OCI-LY1 (cell line): ENCODE measurements at regions not wholly inside any gene's neighbourhood (a gene's known extent, or its start where the extent isn't known, plus 50 kb on each side); places are given as distances from the start of the nearest gene placed in this dataset.

Experiments used
- H2AFZ ChIP-seq: fragments of 200-600 bp; sonication (generic), shearing (Covaris generic); 2 replicates; pipeline ENCODE4 v1.6.0; 2014; ENCODE audit warnings: antibody characterized with exemption, mild to moderate bottlenecking, low read length
- H3F3A ChIP-seq: fragments of 200-600 bp; sonication (generic), shearing (Covaris generic); 2 replicates; pipeline ENCODE4 v1.6.0; 2014; ENCODE audit warnings: mild to moderate bottlenecking, antibody characterized with exemption, low read length, moderate library complexity; ENCODE audit not compliant: insufficient read depth
- H3K27ac ChIP-seq: fragments of 200-600 bp; sonication (generic); 2 replicates; pipeline ENCODE4 v1.5.1; 2014; ENCODE audit warnings: low read length, mixed run types, mild to moderate bottlenecking, low read depth; ENCODE audit not compliant: poor library complexity, severe bottlenecking
- H3K27me3 ChIP-seq: fragments of 200-600 bp; sonication (generic); 2 replicates; pipeline ENCODE4 v1.6.0; 2014; ENCODE audit warnings: antibody characterized with exemption, mild to moderate bottlenecking, low read length, moderate library complexity; ENCODE audit not compliant: insufficient read depth
- H3K36me3 ChIP-seq: fragments of 200-600 bp; sonication (generic); 2 replicates; pipeline ENCODE4 v1.6.1; 2014; ENCODE audit warnings: mild to moderate bottlenecking, antibody characterized with exemption, low read length, moderate library complexity, mixed read lengths; ENCODE audit not compliant: insufficient read depth
- H3K4me1 ChIP-seq: fragments of 200-600 bp; sonication (generic); 2 replicates; pipeline ENCODE4 v1.5.1; 2014; ENCODE audit warnings: mild to moderate bottlenecking, low read length, moderate library complexity; ENCODE audit not compliant: insufficient read depth, severe bottlenecking
- H3K4me2 ChIP-seq: fragments of 200-600 bp; sonication (generic), shearing (Covaris generic); 2 replicates; pipeline ENCODE4 v1.6.1; 2014; ENCODE audit warnings: low read length
- H3K4me3 ChIP-seq: fragments of 200-600 bp; sonication (generic); 2 replicates; pipeline ENCODE4 v1.5.1; 2014; ENCODE audit warnings: low read length, low read depth, mild to moderate bottlenecking, mixed read lengths; ENCODE audit not compliant: poor library complexity, severe bottlenecking
- H3K79me2 ChIP-seq: fragments of 200-600 bp; shearing (Covaris generic); 2 replicates; pipeline ENCODE4 v1.6.1; 2016; ENCODE audit warnings: mixed run types, low read length, mixed read lengths; ENCODE audit not compliant: insufficient read depth
- H3K9ac ChIP-seq: fragments of 200-600 bp; sonication (generic), shearing (Covaris generic); 2 replicates; pipeline ENCODE4 v1.6.1; 2014; ENCODE audit warnings: mild to moderate bottlenecking, low read length, mixed read lengths
- H3K9me2 ChIP-seq: fragments of 200-600 bp; sonication (generic), shearing (Covaris generic); 2 replicates; pipeline ENCODE4 v1.6.1; 2014; ENCODE audit warnings: low read depth, mild to moderate bottlenecking, low read length, mixed read lengths
- H3K9me3 ChIP-seq: fragments of 200-600 bp; shearing (Covaris generic); 2 replicates; pipeline ENCODE4 v1.6.1; 2014; ENCODE audit warnings: low read length, mixed read lengths
- H4K20me1 ChIP-seq: fragments of 200-600 bp; sonication (generic), shearing (Covaris generic); 2 replicates; pipeline ENCODE4 v1.6.0; 2016; ENCODE audit warnings: mild to moderate bottlenecking, low read length; ENCODE audit not compliant: insufficient read depth
- CTCF ChIP-seq: fragments of 200-600 bp; sonication (generic), shearing (Covaris generic); IDR thresholded peaks from 2 replicates; pipeline ENCODE4 v1.5.1; 2017; ENCODE audit warnings: mild to moderate bottlenecking, antibody characterized with exemption, low read length, moderate library complexity, mixed read lengths
- EZH2 ChIP-seq: fragments of 200-600 bp; sonication (generic), shearing (Covaris generic); IDR thresholded peaks from 2 replicates; pipeline ENCODE4 v1.8.0; 2017; ENCODE audit warnings: borderline replicate concordance, mixed run types, mild to moderate bottlenecking, antibody characterized with exemption, low read length, moderate library complexity, mixed read lengths

DNA sequence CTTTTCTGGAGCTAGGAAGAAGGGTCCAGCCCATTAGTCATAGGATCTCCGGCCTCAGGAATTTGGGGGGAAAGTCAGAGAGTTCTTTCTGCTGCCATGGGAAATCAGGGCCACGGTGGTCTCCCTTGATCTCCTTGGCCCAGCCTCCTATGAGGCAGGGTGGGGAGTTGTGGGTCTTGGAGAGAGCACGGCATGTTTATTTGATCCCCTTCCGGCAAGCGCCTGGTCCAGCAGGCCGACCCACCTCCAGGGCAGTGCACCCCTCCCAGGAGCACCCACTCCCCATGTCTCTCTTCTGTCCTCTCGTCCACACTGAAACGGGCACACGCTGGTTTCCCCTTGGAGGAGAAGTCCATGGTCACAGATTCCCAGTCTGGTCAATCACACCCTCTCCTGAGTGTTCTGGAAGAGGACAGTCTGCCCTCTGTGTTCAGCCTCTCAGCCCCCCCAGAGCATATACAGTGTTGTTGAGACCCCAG lies 464.6 kb upstream of the HS6ST1 start:
- Histone ChIP-seq H3K4me2 (no peak overlapping the region), H3F3A (no peaks in the 10 kb centered on the region), H3K4me1 (no peaks in the 10 kb centered on the region), H3K9ac (no peak overlapping the region), H4K20me1 (no peaks in the 10 kb centered on the region), H3K27ac (no peak overlapping the region), H2AFZ (no peak overlapping the region), H3K79me2 (no peaks in the 10 kb centered on the region), H3K36me3 (no peaks in the 10 kb centered on the region), H3K4me3 (no peak overlapping the region), H3K9me3 (no peaks in the 10 kb centered on the region), H3K9me2 (no peaks in the 10 kb centered on the region), H3K27me3 (no peaks in the 10 kb centered on the region)
- no peak for TF ChIP-seq EZH2
- TF ChIP-seq CTCF: no peak

GRCh38 chr2:128783896-128784295 lies 465.2 kb upstream of the HS6ST1 start:
- H4K20me1 ChIP-seq: no peaks in the 10 kb centered on the region
- H3K4me1 ChIP-seq: no peaks in the 10 kb centered on the region
- H3K27ac ChIP-seq: no peak overlapping the region
- no peaks in the 10 kb centered on the region for H3K36me3 ChIP-seq
- TF ChIP-seq CTCF: no peak
- TF ChIP-seq EZH2: no peak
- no peak overlapping the region for H3K4me2 ChIP-seq
- H3K79me2 ChIP-seq: no peaks in the 10 kb centered on the region
- no peak overlapping the region for H3K4me3 ChIP-seq
- no peaks in the 10 kb centered on the region for H3K9me2 ChIP-seq
- H3K27me3 ChIP-seq: no peaks in the 10 kb centered on the region
- H3K9ac ChIP-seq: no peak overlapping the region
- H2AFZ ChIP-seq: no peak overlapping the region
- H3F3A ChIP-seq: no peaks in the 10 kb centered on the region
- H3K9me3 ChIP-seq: no peaks in the 10 kb centered on the region

DNA sequence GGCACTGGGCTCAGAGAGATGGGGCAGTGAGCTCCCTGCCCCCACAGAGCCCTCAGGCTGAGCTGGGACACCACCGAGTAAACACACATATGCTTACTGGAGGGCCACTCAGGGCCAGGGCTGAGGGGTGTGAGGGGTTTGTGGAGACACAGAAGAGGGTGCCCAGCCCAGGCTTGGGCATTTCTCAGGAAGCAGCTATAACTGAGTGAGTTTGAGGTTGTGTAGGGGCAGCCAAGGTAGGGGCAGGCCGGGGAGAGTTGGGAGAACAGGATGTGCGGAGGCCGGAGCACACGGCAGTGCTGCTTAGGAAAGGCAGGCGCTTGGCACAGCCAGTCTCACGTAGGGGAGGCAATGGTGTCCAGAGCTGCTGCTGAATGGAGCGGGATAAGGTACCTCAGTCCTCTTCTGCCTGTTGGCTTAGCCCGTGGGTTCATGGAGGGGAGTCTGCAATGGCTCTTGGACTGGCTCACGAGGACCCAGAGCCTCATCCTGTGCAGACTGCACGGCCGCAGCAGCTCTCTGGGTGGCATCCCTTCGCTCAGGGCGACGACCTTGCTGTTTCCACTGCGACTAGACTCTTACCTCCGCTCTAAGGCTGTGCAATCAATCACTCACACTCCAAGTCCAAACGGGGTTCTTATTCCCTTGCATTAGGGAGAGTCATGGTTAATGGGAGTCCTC lies 466.1 kb upstream of the HS6ST1 start:
- Histone ChIP-seq H4K20me1 (no peaks in the 10 kb centered on the region), H3K27me3 (no peaks in the 10 kb centered on the region)

More for the DNA sequence above, 466.1 kb upstream of the HS6ST1 start:
- Histone ChIP-seq H2AFZ (no peak overlapping the region), H3F3A (no peaks in the 10 kb centered on the region), H3K9me3 (no peaks in the 10 kb centered on the region), H3K79me2 (no peaks in the 10 kb centered on the region), H3K9ac (no peak overlapping the region), H3K9me2 (no peaks in the 10 kb centered on the region), H3K4me2 (no peak overlapping the region), H3K4me1 (no peaks in the 10 kb centered on the region), H3K27ac (no peak overlapping the region), H3K4me3 (no peak overlapping the region), H3K36me3 (no peaks in the 10 kb centered on the region)
- TF ChIP-seq CTCF: no peak
- no peak for TF ChIP-seq EZH2
